Chondrocyte (in vitro differentiated cells): ENCODE measurements at regions not wholly inside any gene's neighbourhood (a gene's known extent, or its start where the extent isn't known, plus 50 kb on each side); places are given as distances from the start of the nearest gene placed in this dataset.

Experiments
- DNase-seq: peaks from one replicate; pipeline ENCODE4 v3.0.0; 2021; ENCODE audit warnings: mixed read lengths, low spot score
- H3K27ac Mint-ChIP-seq: one replicate; pipeline ENCODE4 v1.8.0; 2021; ENCODE audit warnings: mild to moderate bottlenecking, moderate library complexity, mixed read lengths; ENCODE audit not compliant: unreplicated experiment
- H3K27me3 Mint-ChIP-seq: 2 replicates; pipeline ENCODE4 v1.8.0; 2021; ENCODE audit warnings: low read depth, mixed read lengths
- H3K36me3 Mint-ChIP-seq: 2 replicates; pipeline ENCODE4 v1.8.0; 2021; ENCODE audit warnings: low read depth, mixed read lengths
- H3K4me1 Mint-ChIP-seq: 2 replicates; pipeline ENCODE4 v1.8.0; 2021; ENCODE audit warnings: low read depth, mild to moderate bottlenecking, mixed read lengths
- H3K4me3 Mint-ChIP-seq: one replicate; pipeline ENCODE4 v1.8.0; 2021; ENCODE audit warnings: mild to moderate bottlenecking, moderate library complexity, mixed read lengths; ENCODE audit not compliant: unreplicated experiment
- H3K9me3 Mint-ChIP-seq: 2 replicates; pipeline ENCODE4 v1.8.0; 2021; ENCODE audit warnings: low read depth, mixed read lengths
- TF ChIP-seq, protein P1 (sequence below): fragments of 200-600 bp; sonication (generic); IDR thresholded peaks from 2 replicates; pipeline ENCODE4 v1.5.0; 2021; ENCODE audit warnings: antibody characterized with exemption, mild to moderate bottlenecking, moderate library complexity

DNA sequence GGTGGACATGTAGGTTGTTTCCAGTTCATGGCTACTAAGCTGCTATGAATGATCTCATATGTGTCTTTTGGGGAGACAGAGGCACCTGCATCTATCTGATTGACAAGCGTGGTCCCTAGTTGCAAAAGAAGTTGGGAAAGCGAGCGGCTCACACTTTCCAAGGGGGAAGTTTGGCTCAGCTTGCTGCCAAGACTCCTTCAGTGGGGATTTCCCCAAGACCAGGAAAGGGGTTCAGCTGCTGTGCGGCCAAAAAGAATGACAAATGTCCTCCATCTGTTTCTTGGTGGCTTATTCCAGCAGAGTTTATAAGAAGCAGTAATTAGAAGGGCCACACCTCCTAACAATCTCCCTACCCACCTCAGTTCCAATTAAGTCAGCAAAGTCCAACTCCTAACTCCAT lies 128.5 kb upstream of the GALNT2 start:
- TF ChIP-seq, protein P1, sequence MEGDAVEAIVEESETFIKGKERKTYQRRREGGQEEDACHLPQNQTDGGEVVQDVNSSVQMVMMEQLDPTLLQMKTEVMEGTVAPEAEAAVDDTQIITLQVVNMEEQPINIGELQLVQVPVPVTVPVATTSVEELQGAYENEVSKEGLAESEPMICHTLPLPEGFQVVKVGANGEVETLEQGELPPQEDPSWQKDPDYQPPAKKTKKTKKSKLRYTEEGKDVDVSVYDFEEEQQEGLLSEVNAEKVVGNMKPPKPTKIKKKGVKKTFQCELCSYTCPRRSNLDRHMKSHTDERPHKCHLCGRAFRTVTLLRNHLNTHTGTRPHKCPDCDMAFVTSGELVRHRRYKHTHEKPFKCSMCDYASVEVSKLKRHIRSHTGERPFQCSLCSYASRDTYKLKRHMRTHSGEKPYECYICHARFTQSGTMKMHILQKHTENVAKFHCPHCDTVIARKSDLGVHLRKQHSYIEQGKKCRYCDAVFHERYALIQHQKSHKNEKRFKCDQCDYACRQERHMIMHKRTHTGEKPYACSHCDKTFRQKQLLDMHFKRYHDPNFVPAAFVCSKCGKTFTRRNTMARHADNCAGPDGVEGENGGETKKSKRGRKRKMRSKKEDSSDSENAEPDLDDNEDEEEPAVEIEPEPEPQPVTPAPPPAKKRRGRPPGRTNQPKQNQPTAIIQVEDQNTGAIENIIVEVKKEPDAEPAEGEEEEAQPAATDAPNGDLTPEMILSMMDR: no peak
- no peak overlapping the region for H3K4me3 Mint-ChIP-seq
- H3K36me3 Mint-ChIP-seq: no peaks in the 10 kb centered on the region
- no peak for DNase-seq
- H3K4me1 Mint-ChIP-seq: peaks cover 35% of the 10 kb centered on the region
- H3K9me3 Mint-ChIP-seq: no peaks in the 10 kb centered on the region
- H3K27me3 Mint-ChIP-seq: no peaks in the 10 kb centered on the region
- H3K27ac Mint-ChIP-seq: no peak overlapping the region

DNA sequence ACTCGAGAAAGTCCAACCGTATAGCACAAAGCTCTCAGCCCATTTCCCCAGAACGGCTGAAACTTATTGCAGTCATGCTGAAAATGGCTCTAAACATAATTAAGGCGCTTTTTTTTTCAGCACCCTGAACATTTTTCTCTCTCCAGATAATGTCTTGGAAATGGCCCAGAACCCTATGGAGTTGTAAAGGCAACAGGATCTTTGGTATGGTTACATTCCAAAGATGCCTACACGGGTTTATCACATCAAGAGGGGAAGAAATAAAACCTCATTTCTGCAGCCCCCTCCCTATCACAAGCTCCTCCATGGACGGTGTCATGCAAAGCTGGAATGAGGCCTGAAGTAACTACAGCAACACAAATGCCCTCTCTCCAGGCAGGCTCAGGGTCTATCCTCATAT lies 126.4 kb upstream of the GALNT2 start:
- Mint-ChIP-seq H3K4me1 (peaks cover 35% of the 10 kb centered on the region), H3K4me3 (peak overlapping the region; percentile 56), H3K27ac (peak overlapping the region; percentile 87), H3K36me3 (no peaks in the 10 kb centered on the region), H3K27me3 (no peaks in the 10 kb centered on the region), H3K9me3 (no peaks in the 10 kb centered on the region)
- DNase-seq: no peak
- TF ChIP-seq, protein P1: no peak

DNA sequence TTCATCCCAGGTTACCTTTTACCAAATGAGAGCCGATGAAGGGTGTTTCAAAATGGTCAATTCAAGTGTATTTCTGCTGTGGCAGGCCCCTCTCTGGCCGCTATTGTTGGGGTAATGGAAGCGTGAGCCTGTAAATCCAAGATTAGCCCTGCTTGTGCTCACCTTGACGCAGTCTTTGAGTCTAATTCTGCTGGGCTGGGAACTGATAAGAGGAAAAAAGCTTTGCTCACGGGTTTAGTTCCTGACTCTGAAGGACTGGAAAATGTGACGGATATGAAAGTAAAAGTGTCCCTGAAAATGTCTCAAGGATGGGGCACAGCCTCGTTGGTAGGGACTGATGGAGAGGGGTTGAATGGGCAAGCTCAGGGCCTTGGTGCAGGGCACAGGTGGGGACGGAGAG lies 125.9 kb upstream of the GALNT2 start:
- DNase-seq: no peak
- Mint-ChIP-seq H3K36me3 (no peaks in the 10 kb centered on the region), H3K27ac (peak overlapping the region; percentile 87), H3K27me3 (no peaks in the 10 kb centered on the region), H3K9me3 (no peaks in the 10 kb centered on the region), H3K4me3 (no peak overlapping the region), H3K4me1 (peaks cover 35% of the 10 kb centered on the region)
- TF ChIP-seq, protein P1: no peak

DNA sequence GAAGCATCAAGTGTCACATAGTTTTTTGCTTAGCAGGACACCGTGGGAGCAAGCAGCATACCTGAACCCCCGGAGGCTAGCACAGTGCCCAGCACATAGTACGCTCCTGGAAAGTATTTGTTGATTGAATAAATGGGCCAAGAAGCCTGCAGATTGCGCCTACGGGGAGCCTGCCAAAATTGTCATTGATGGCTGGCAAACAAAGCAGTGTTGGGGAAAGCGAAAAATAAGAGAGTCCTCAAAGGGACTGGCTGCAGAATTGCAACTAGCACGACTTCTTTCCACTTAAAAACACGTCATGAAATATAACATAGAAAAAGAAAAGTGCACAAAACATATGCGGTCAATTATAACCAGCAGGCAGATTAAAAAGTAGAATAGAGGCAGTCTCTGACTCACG lies 125.2 kb upstream of the GALNT2 start:
- H3K27me3 Mint-ChIP-seq: no peaks in the 10 kb centered on the region

DNA sequence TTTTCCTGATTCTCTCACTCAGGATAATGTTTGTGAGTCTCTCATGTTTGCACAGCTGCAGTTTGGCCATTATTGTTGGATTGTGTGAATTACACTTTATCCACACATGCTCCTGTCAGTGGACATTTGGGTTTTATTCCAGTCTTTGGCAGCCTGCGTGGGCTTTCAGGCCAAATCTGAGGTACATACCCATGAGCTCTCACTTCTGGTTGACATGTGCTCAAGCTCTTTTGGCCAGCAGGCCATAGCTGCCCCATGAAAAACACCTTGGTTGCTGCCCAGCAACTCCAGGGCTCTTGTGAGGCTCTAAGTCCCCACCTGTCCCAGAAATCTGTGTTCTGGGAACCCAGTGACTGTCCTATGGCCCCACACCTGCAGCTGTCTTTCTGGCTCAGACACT lies 124.5 kb upstream of the GALNT2 start:
- no peaks in the 10 kb centered on the region for H3K27me3 Mint-ChIP-seq
- TF ChIP-seq, protein P1: no peak
- no peak overlapping the region for H3K4me3 Mint-ChIP-seq
- peaks cover 37% of the 10 kb centered on the region for H3K4me1 Mint-ChIP-seq
- H3K36me3 Mint-ChIP-seq: no peaks in the 10 kb centered on the region
- H3K27ac Mint-ChIP-seq: no peak overlapping the region
- DNase-seq: no peak
- no peaks in the 10 kb centered on the region for H3K9me3 Mint-ChIP-seq

More for the DNA sequence above, 125.2 kb upstream of the GALNT2 start:
- Mint-ChIP-seq H3K27ac (no peak overlapping the region), H3K4me1 (peaks cover 35% of the 10 kb centered on the region), H3K9me3 (no peaks in the 10 kb centered on the region), H3K36me3 (no peaks in the 10 kb centered on the region), H3K4me3 (no peak overlapping the region)
- TF ChIP-seq, protein P1: no peak
- DNase-seq: no peak
